ENCODE measurements at regions not wholly inside any gene's neighbourhood (a gene's known extent, or its start where the extent isn't known, plus 50 kb on each side); places are given as distances from the start of the nearest gene placed in this dataset.

GRCh38 chr6:6529275-6529674 is 59.2 kb upstream of the LY86 start:
- TF ChIP-seq CTCF (IDR thresholded peaks at IDR 0.05; ENCODE audit: partially characterized antibody, unreplicated experiment), result no peak
- H3K4me1 Mint-ChIP-seq (ENCODE audit: low read depth, unreplicated experiment), result peaks cover 20% of the 10 kb centered on the region
- H3K27ac Mint-ChIP-seq (ENCODE audit: unreplicated experiment), result no peak overlapping the region
- no peak overlapping the region for H3K4me3 Mint-ChIP-seq (ENCODE audit: unreplicated experiment)
- DNase-seq, result no peak
- H3K27me3 Mint-ChIP-seq (ENCODE audit: unreplicated experiment), result no peaks in the 10 kb centered on the region
- peaks cover 17% of the 10 kb centered on the region for H3K36me3 Mint-ChIP-seq (ENCODE audit: unreplicated experiment)
- H3K9me3 Mint-ChIP-seq (ENCODE audit: unreplicated experiment), result peaks cover 2% of the 10 kb centered on the region

DNA sequence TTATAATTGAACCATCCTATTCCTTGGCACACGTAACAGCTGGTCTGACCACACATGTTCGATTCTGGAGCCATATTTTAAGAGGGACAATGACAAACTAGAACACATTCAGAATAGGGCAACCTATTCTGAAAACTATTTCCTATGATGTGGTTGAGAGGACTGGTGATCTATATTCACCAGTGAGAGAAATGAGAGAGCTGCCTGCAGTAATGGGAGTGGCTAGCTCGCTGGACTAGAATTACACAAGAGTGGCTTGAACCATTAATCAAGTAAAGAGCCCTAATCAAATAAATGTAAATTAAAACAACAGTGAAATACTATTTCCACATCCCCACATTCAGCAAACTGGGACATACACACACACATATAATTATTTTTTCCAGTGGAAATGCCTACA is 55.3 kb upstream of the LY86 start:
- Mint-ChIP-seq H3K4me3 (ENCODE audit: unreplicated experiment) (no peak overlapping the region), H3K27me3 (ENCODE audit: unreplicated experiment) (no peaks in the 10 kb centered on the region), H3K36me3 (ENCODE audit: unreplicated experiment) (no peaks in the 10 kb centered on the region), H3K9me3 (ENCODE audit: unreplicated experiment) (peaks cover 2% of the 10 kb centered on the region), H3K4me1 (ENCODE audit: low read depth, unreplicated experiment) (peaks cover 21% of the 10 kb centered on the region), H3K27ac (ENCODE audit: unreplicated experiment) (peak overlapping the region; percentile 67)
- no peak for DNase-seq
- TF ChIP-seq CTCF (IDR thresholded peaks at IDR 0.05; ENCODE audit: partially characterized antibody, unreplicated experiment), result no peak

DNA sequence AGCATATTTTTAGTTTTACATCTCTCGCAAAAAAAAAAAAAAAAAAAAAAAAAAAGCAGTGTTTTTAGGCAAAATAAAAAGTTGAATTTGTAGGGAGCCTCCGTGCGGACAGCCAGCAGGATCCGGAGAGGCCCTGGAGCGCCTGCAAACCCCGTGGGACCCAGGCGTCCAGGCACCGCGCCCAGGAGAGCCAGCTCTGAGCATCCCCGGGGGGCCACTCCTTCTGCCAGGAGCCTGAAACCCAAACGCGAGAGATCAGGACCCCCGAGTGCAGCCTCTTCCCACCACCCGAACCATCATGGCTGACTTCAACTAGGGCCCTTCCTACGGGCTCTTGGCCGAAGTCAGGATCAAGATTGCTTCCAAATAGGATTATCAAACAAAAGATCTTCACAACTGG is 54.1 kb upstream of the LY86 start:
- H3K4me1 Mint-ChIP-seq (ENCODE audit: low read depth, unreplicated experiment), result peaks cover 21% of the 10 kb centered on the region
- no peaks in the 10 kb centered on the region for H3K27me3 Mint-ChIP-seq (ENCODE audit: unreplicated experiment)
- H3K9me3 Mint-ChIP-seq (ENCODE audit: unreplicated experiment), result peaks cover 2% of the 10 kb centered on the region
- H3K27ac Mint-ChIP-seq (ENCODE audit: unreplicated experiment), result no peak overlapping the region
- no peak for TF ChIP-seq CTCF (IDR thresholded peaks at IDR 0.05; ENCODE audit: partially characterized antibody, unreplicated experiment)
- no peak for DNase-seq
- no peak overlapping the region for H3K4me3 Mint-ChIP-seq (ENCODE audit: unreplicated experiment)
- H3K36me3 Mint-ChIP-seq (ENCODE audit: unreplicated experiment), result no peaks in the 10 kb centered on the region

DNA sequence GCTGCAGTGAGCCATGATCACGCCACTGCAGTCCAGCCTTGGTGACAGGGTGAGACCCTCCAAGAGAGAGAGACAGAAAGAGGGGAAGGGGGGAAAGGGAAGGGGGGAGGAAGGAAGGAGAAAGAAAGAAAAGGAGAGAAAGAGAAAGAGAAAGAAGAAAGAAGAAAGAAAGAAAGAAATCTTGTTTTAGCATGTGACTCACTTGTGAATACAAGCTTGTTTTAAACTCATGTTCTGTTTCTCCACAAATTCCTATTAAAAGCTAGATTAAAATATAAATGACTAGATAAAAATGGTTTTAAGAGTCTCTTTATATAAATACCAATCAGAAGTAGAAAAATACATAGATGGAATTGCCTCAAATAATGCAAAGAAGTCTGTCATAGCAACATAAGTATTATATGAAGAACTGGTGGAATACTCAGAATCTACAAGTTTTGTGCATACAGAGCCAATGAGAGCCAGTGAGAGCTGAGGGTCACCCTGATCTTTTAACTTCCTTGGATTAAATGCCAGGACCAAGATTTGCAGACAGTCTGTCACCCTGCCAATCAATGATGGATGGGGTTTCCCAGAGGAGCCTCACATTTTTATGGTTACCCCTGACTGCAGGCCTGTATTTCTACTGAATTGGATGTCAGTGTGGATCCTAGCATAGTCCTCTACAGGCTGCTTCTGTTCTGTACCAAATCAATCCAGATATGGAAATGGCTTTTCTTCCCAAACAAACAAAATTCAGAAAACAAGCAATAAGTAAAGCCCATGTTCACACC is 50.8 kb upstream of the LY86 start:
- no peak overlapping the region for H3K4me3 Mint-ChIP-seq (ENCODE audit: unreplicated experiment)
- H3K9me3 Mint-ChIP-seq (ENCODE audit: unreplicated experiment), result peaks cover 2% of the 10 kb centered on the region
- TF ChIP-seq CTCF (IDR thresholded peaks at IDR 0.05; ENCODE audit: partially characterized antibody, unreplicated experiment), result no peak
- no peak overlapping the region for H3K27ac Mint-ChIP-seq (ENCODE audit: unreplicated experiment)
- H3K4me1 Mint-ChIP-seq (ENCODE audit: low read depth, unreplicated experiment), result peaks cover 14% of the 10 kb centered on the region
- H3K27me3 Mint-ChIP-seq (ENCODE audit: unreplicated experiment), result no peaks in the 10 kb centered on the region
- no peak for DNase-seq
- peaks cover 7% of the 10 kb centered on the region for H3K36me3 Mint-ChIP-seq (ENCODE audit: unreplicated experiment)

DNA sequence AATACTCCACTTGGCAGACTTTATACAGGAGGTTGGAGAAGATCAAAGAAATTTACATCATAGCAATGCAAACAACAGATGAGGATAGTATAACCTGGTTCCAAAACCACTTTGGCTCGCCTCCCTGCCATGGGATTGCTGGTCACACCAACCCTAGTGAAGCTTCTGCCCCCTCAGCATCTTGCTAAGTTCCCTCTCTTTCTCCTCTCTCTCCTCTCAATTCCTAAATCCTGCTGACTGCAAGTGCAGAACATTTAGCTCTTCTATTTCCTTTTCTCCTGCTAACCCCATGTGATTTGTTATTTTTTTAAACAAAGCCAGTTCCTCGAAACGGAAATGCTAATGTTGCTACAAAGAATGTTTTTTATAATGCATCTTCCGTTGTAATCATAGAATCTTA is 50.3 kb upstream of the LY86 start:
- no peak for TF ChIP-seq CTCF (IDR thresholded peaks at IDR 0.05; ENCODE audit: partially characterized antibody, unreplicated experiment)
- peaks cover 7% of the 10 kb centered on the region for H3K36me3 Mint-ChIP-seq (ENCODE audit: unreplicated experiment)
- H3K4me1 Mint-ChIP-seq (ENCODE audit: low read depth, unreplicated experiment), result peaks cover 9% of the 10 kb centered on the region
- peaks cover 1% of the 10 kb centered on the region for H3K27me3 Mint-ChIP-seq (ENCODE audit: unreplicated experiment)
- H3K4me3 Mint-ChIP-seq (ENCODE audit: unreplicated experiment), result no peak overlapping the region
- DNase-seq, result no peak
- H3K9me3 Mint-ChIP-seq (ENCODE audit: unreplicated experiment), result no peaks in the 10 kb centered on the region
- H3K27ac Mint-ChIP-seq (ENCODE audit: unreplicated experiment), result no peak overlapping the region

Data from glutamatergic neuron (in vitro differentiated cells).